ENCODE measurements at regions not wholly inside any gene's neighbourhood (a gene's known extent, or its start where the extent isn't known, plus 50 kb on each side); places are given as distances from the start of the nearest gene placed in this dataset.

GRCh38 chr3:110856916-110857315 lies 214.7 kb upstream of the NECTIN3 start:
- TF ChIP-seq, protein P1, sequence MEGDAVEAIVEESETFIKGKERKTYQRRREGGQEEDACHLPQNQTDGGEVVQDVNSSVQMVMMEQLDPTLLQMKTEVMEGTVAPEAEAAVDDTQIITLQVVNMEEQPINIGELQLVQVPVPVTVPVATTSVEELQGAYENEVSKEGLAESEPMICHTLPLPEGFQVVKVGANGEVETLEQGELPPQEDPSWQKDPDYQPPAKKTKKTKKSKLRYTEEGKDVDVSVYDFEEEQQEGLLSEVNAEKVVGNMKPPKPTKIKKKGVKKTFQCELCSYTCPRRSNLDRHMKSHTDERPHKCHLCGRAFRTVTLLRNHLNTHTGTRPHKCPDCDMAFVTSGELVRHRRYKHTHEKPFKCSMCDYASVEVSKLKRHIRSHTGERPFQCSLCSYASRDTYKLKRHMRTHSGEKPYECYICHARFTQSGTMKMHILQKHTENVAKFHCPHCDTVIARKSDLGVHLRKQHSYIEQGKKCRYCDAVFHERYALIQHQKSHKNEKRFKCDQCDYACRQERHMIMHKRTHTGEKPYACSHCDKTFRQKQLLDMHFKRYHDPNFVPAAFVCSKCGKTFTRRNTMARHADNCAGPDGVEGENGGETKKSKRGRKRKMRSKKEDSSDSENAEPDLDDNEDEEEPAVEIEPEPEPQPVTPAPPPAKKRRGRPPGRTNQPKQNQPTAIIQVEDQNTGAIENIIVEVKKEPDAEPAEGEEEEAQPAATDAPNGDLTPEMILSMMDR (conservative IDR thresholded peaks at IDR 0.05; ENCODE audit: control insufficient read depth, insufficient read depth, low read depth, low read length) = no peak

GRCh38 chr3:110858549-110858948 lies 213.1 kb upstream of the NECTIN3 start:
- no peak overlapping the region for H3K4me3 ChIP-seq (ENCODE audit: control insufficient read depth, low read depth, low read length)
- DNase-seq (ENCODE audit: low read depth) = no peak
- TF ChIP-seq, protein P1 (conservative IDR thresholded peaks at IDR 0.05; ENCODE audit: control insufficient read depth, insufficient read depth, low read depth, low read length) = no peak

More at GRCh38 chr3:110856916-110857315, 214.7 kb upstream of the NECTIN3 start:
- no peak for DNase-seq (ENCODE audit: low read depth)
- no peak overlapping the region for H3K4me3 ChIP-seq (ENCODE audit: control insufficient read depth, low read depth, low read length)

DNA sequence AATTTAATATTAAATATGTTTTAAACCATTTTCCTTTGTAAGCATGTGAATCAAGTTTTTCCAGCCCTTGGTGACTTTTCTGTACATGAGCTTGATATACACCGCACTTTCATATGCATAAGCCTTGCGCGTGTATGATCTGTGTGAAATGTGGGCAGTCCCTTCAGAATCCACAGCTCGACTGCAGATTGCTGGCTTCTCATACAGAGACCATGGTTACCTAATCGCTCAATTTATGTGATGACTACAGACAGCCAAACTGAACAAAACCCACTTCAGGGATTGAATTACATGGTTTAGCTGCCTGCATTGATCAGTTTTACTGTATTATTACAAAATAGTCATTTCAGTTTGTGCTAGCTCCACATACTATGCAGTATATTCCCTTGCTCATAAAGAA lies 212.3 kb upstream of the NECTIN3 start:
- TF ChIP-seq, protein P1 (conservative IDR thresholded peaks at IDR 0.05; ENCODE audit: control insufficient read depth, insufficient read depth, low read depth, low read length) = no peak
- DNase-seq (ENCODE audit: low read depth) = no peak
- H3K4me3 ChIP-seq (ENCODE audit: control insufficient read depth, low read depth, low read length) = no peak overlapping the region

DNA sequence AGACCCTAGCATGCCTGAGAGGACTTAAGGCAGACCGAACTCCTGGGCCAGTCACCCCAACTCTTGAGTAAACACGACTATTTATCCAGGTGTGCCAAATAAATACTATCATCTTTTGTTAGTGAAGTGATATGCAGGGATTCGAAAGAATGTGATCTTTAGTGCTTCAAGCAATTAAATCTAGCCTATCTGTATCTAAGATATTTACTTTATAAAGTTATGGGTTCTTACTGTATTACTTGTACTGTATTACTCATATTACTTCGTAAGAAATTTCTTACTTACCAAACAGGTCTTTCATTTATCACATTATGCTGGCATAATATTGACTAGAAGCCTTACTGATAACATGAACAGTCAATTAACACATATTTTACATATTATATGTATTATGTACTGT lies 211.6 kb upstream of the NECTIN3 start:
- DNase-seq (ENCODE audit: low read depth) = no peak
- TF ChIP-seq, protein P1 (conservative IDR thresholded peaks at IDR 0.05; ENCODE audit: control insufficient read depth, insufficient read depth, low read depth, low read length) = no peak
- no peak overlapping the region for H3K4me3 ChIP-seq (ENCODE audit: control insufficient read depth, low read depth, low read length)

DNA sequence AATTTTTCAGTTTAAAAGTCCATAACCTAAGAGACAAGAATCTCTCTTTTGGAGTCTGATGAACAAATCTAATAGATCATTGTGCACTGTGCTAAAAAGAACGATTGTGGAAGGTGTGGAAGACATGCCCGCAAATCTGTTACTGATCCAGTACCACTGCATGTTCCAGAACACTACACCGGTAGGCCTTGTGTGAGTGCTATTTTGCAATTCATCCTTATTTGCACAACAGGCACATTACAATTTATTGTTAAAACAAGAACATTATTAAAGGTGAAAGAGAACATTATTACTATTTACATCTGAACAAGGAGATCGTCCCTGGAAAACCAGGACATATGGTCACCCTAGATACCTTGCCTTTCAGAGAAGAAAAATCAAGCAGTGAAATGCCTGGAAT lies 205.7 kb upstream of the NECTIN3 start:
- TF ChIP-seq, protein P1 (conservative IDR thresholded peaks at IDR 0.05; ENCODE audit: control insufficient read depth, insufficient read depth, low read depth, low read length) = no peak
- H3K4me3 ChIP-seq (ENCODE audit: control insufficient read depth, low read depth, low read length) = no peak overlapping the region
- no peak for DNase-seq (ENCODE audit: low read depth)

- TF ChIP-seq, protein P1 (conservative IDR thresholded peaks at IDR 0.05; ENCODE audit: control insufficient read depth, insufficient read depth, low read depth, low read length) = no peak
- no peak for DNase-seq (ENCODE audit: low read depth)
- H3K4me3 ChIP-seq (ENCODE audit: control insufficient read depth, low read depth, low read length) = no peak overlapping the region
Measured at GRCh38 chr3:110868106-110868505, 203.5 kb upstream of the NECTIN3 start.

GRCh38 chr3:110869736-110870135 lies 201.9 kb upstream of the NECTIN3 start:
- DNase-seq (ENCODE audit: low read depth) = no peak
- no peak overlapping the region for H3K4me3 ChIP-seq (ENCODE audit: control insufficient read depth, low read depth, low read length)
- TF ChIP-seq, protein P1 (conservative IDR thresholded peaks at IDR 0.05; ENCODE audit: control insufficient read depth, insufficient read depth, low read depth, low read length) = no peak
